Ascending aorta (tissue), 2 donors: ENCODE measurements at regions not wholly inside any gene's neighbourhood (a gene's known extent, or its start where the extent isn't known, plus 50 kb on each side); places are given as distances from the start of the nearest gene placed in this dataset.

ENCODE experiments used
- DNase-seq, 2 donors: peaks; one replicate each; pipeline ENCODE4 v3.0.0-alpha.2; 2019; ENCODE audit warnings: low spot score in 2 of 2
- H3K27ac ChIP-seq, 2 donors: fragments of 200-600 bp; sonication (generic); one replicate each; pipeline ENCODE4 v1.5.1; 2016 to 2017; ENCODE audit warnings: mild to moderate bottlenecking in 1 of 2
- H3K27me3 ChIP-seq: fragments of 200-600 bp; sonication (generic); one replicate; pipeline ENCODE4 v1.5.1; 2017
- H3K36me3 ChIP-seq, 2 donors: fragments of 200-600 bp; sonication (generic); one replicate each; pipeline ENCODE4 v1.5.1; 2016
- H3K4me1 ChIP-seq, 2 donors: fragments of 200-600 bp; sonication (generic); one replicate each; pipeline ENCODE4 v1.5.1; 2016 to 2017; ENCODE audit warnings: mild to moderate bottlenecking in 1 of 2
- H3K4me3 ChIP-seq, 2 donors: fragments of 200-600 bp; sonication (generic); one replicate each; pipeline ENCODE4 v1.5.1; 2016 to 2017; ENCODE audit warnings: mild to moderate bottlenecking in 1 of 2
- H3K9me3 ChIP-seq, 2 donors: fragments of 200-600 bp; sonication (generic); one replicate each; pipeline ENCODE4 v1.5.1; 2016
- intact Hi-C: fragments of 100-400 bp; cut with DNase I; formaldehyde crosslinking; loops from one replicate; pipeline ENCODE4 v1.15.1; 2023
- TF ChIP-seq, protein P1 (sequence below), 3 experiments: fragments of 200-600 bp in 2 of 3; fragments of 450-650 bp in 1 of 3; sonication (generic) in 2 of 3; IDR thresholded peaks; one replicate each; pipeline ENCODE4 v1.5.1; 2016 to 2019; ENCODE audit warnings: antibody characterized with exemption in 3 of 3, mild to moderate bottlenecking in 1 of 3, moderate library complexity in 1 of 3

DNA sequence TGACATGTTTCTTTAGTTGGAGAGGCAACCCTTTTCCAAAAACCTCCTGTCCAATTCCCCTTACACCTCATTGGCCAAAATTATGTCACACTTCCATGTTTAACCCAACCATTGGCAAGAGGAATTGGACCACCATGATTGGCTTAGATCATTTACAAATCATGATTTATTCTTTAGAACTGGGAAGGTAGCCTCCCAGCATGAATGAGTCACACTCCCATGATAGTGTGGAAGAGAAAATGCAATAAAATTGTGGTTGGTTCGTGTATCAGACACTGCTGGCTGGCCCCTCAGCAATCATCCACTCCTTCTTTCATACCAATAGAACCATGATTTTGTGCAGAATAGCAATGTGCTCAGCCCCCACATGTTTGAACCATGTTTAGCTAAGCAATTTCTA is 156.6 kb upstream of the ACVR2A start:
- intact Hi-C loops: no loop called here
- Histone ChIP-seq H3K27ac (no peak overlapping the region), H3K4me3 (no peak overlapping the region), H3K9me3 (no peaks in the 10 kb centered on the region), H3K4me1 (no peaks in the 10 kb centered on the region), H3K36me3 (no peaks in the 10 kb centered on the region), H3K27me3 (no peaks in the 10 kb centered on the region)
- no peak for DNase-seq
- TF ChIP-seq, protein P1, sequence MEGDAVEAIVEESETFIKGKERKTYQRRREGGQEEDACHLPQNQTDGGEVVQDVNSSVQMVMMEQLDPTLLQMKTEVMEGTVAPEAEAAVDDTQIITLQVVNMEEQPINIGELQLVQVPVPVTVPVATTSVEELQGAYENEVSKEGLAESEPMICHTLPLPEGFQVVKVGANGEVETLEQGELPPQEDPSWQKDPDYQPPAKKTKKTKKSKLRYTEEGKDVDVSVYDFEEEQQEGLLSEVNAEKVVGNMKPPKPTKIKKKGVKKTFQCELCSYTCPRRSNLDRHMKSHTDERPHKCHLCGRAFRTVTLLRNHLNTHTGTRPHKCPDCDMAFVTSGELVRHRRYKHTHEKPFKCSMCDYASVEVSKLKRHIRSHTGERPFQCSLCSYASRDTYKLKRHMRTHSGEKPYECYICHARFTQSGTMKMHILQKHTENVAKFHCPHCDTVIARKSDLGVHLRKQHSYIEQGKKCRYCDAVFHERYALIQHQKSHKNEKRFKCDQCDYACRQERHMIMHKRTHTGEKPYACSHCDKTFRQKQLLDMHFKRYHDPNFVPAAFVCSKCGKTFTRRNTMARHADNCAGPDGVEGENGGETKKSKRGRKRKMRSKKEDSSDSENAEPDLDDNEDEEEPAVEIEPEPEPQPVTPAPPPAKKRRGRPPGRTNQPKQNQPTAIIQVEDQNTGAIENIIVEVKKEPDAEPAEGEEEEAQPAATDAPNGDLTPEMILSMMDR (IDR thresholded peaks at IDR 0.05): no peak

DNA sequence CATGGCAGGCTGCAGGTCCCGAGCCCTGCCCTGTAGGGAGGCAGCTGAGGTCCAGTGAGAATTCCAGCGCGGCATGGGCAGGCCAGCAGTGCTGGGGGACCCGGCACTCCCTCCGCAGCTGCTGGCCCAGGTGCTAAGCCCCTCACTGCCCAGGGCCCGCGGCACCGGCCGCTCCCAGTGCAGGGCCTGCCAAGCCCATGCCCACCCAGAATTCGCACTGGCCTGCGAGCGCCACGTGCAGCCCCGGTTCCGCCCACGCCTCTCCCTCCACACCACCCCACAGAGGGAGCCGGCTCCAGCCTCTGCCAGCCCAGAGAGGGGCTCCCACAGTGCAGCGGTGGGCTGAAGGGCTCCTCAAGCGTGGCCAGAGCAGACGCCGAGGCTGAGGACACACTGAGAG is 158.5 kb upstream of the ACVR2A start:
- H3K4me1 ChIP-seq: no peaks in the 10 kb centered on the region
- no peak overlapping the region for H3K27ac ChIP-seq
- no peak overlapping the region for H3K4me3 ChIP-seq
- no peaks in the 10 kb centered on the region for H3K27me3 ChIP-seq
- TF ChIP-seq, protein P1 (IDR thresholded peaks at IDR 0.05): no peak
- no peaks in the 10 kb centered on the region for H3K9me3 ChIP-seq
- H3K36me3 ChIP-seq: no peaks in the 10 kb centered on the region
- DNase-seq: no peak
- intact Hi-C loops: no loop called here

DNA sequence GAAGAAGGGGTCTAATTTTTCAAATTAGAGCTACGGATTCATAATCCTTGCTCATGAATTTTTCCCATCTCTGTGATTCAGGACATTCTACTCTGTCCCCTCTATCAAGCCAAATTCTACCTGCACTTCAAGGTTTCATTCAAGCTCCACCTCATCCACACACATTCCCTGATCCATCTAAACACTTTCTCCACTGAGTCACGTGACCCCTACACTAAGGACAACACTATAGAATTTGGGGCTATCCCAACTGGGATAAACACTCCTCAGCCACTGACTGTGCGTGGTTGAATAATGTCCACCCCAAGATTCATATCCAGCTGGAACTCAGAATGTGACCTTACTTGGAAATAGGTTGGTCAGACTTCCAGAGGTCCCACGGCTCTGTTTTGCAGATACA is 159.9 kb upstream of the ACVR2A start:
- Histone ChIP-seq H3K27me3 (no peaks in the 10 kb centered on the region), H3K36me3 (no peaks in the 10 kb centered on the region), H3K4me1 (no peaks in the 10 kb centered on the region), H3K27ac (no peak overlapping the region), H3K9me3 (no peaks in the 10 kb centered on the region), H3K4me3 (no peak overlapping the region)
- TF ChIP-seq, protein P1 (IDR thresholded peaks at IDR 0.05): no peak
- intact Hi-C loops: no loop called here
- no peak for DNase-seq

DNA sequence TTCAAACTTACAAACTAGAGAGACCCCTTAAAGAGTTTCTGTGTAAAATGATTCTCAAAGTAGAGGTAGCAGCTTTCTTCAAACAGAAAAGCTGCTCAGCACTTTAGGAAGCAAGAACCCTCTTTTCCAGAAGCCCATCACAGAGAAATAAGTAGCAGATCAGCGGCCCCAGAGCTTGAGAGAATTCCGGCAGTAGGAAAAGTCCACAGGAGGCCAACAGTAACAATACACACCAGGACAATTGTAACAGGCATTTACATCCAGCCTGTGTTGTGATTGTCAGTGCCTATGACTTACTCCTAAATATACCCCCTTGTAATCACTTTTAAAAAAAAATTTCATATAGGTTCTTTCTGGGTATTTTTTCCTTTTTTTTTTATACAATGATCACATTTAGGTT is 161.4 kb upstream of the ACVR2A start:
- H3K36me3 ChIP-seq: no peaks in the 10 kb centered on the region
- H3K4me1 ChIP-seq: no peaks in the 10 kb centered on the region
- no peak overlapping the region for H3K4me3 ChIP-seq
- no peak overlapping the region for H3K27ac ChIP-seq
- no peaks in the 10 kb centered on the region for H3K27me3 ChIP-seq
- intact Hi-C loops: no loop called here
- DNase-seq: no peak
- TF ChIP-seq, protein P1 (IDR thresholded peaks at IDR 0.05): no peak
- H3K9me3 ChIP-seq: no peaks in the 10 kb centered on the region

DNA sequence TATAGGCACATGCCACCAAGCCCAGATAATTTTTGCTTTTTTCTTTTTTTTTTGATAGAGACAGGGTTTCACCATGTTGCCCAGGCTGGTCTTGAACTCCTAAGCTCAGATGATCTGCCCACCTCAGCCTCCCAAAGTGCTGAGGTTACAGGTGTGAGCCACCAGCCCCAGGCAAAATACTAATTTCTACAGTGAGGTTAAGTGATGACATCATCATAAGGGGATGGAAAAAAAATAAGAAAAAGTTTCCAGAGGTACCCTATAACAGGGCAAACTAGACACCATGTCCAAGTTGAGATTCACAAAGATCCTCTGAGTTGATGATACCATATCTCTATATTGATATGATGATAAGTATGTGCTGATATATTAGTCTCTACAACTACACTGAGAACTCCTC is 163.7 kb upstream of the ACVR2A start:
- intact Hi-C loops: no loop called here
- Histone ChIP-seq H3K4me1 (no peaks in the 10 kb centered on the region), H3K4me3 (no peak overlapping the region), H3K9me3 (no peaks in the 10 kb centered on the region), H3K36me3 (no peaks in the 10 kb centered on the region), H3K27ac (no peak overlapping the region), H3K27me3 (no peaks in the 10 kb centered on the region)
- TF ChIP-seq, protein P1 (IDR thresholded peaks at IDR 0.05): no peak
- no peak for DNase-seq

DNA sequence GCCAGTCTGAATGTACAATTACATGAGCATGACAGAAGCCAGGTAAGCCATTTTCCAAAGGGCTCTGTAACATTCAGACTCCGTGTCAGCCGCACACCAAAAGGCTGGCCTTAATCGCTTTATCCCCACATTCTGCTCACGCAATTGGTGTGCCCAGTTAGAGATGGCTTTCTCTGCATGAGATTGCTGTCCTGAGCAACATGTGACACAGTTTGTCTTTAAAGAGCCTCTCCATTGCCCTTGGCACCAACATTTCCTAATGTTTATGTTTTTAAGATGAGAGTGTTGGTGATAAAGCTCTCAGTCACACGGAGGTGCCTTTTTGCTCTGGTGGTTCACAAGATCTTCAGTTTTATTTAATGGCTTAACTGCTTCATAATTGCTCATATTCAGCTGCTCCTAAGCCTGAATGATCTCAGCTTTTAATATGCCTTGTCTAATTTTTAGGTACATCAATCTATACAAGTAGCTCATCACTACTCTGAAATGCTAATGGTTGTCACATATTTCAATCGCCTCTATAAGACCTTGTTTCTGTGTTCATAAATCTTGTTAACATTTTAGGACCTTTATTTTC is 164.8 kb upstream of the ACVR2A start:
- Histone ChIP-seq H3K4me3 (no peak overlapping the region), H3K27ac (no peak overlapping the region), H3K4me1 (no peaks in the 10 kb centered on the region), H3K27me3 (no peaks in the 10 kb centered on the region), H3K36me3 (no peaks in the 10 kb centered on the region), H3K9me3 (no peaks in the 10 kb centered on the region)
- intact Hi-C loops: no loop called here
- TF ChIP-seq, protein P1 (IDR thresholded peaks at IDR 0.05): no peak
- DNase-seq: no peak
